ENCODE measurements at regions not wholly inside any gene's neighbourhood (a gene's known extent, or its start where the extent isn't known, plus 50 kb on each side); places are given as distances from the start of the nearest gene placed in this dataset.

- no peak overlapping the region for H3K27ac ChIP-seq (ENCODE audit: low read depth in 2 of 2, low read length in 1 of 2)
- H3K79me2 ChIP-seq (ENCODE audit: insufficient read depth): no peaks in the 10 kb centered on the region
- H3K4me1 ChIP-seq (ENCODE audit: control insufficient read depth in 1 of 2, insufficient read depth in 2 of 2, low read depth in 1 of 2, low read length in 1 of 2): no peaks in the 10 kb centered on the region
- no peak overlapping the region for H3K4me3 ChIP-seq (ENCODE audit: low read depth in 2 of 2, low read length in 1 of 2)
- H3F3A ChIP-seq (replicated peaks; ENCODE audit: insufficient read depth): no peaks in the 10 kb centered on the region
- no peak overlapping the region for H3K9ac ChIP-seq
- 66% methylated on average over 12 of the region's 12 CpGs for WGBS (ENCODE audit: low lambda C conversion rate)
- H2AFZ ChIP-seq (ENCODE audit: low read depth): no peak overlapping the region
- no peaks in the 10 kb centered on the region for H3K9me2 ChIP-seq
- H3K27me3 ChIP-seq (ENCODE audit: insufficient read depth): no peaks in the 10 kb centered on the region
- POLR2A ChIA-PET: interaction anchor here (1.4 kb wide), 1 partner anchor 9 kb away, joined by 4 read pairs; no protein-coding TSS in a partner anchor
- H3K9me3 ChIP-seq: no peaks in the 10 kb centered on the region
- no peak for DNase-seq
- TF ChIP-seq RFX5 (IDR thresholded peaks at IDR 0.05; ENCODE audit: low read length) (no peak), TAF1 (IDR thresholded peaks at IDR 0.05; ENCODE audit: borderline replicate concordance, low read depth, low read length) (no peak), GABPA (IDR thresholded peaks at IDR 0.05; ENCODE audit: low read depth) (no peak), EP300 (IDR thresholded peaks at IDR 0.05; ENCODE audit: borderline replicate concordance in 1 of 2, low read depth in 1 of 2, low read length in 1 of 2) (no peak), REST (IDR thresholded peaks at IDR 0.05; ENCODE audit: low read depth, low read length) (no peak), SIN3A (IDR thresholded peaks at IDR 0.05; ENCODE audit: borderline replicate concordance, low read depth, low read length) (no peak), MXI1 (IDR thresholded peaks at IDR 0.05; ENCODE audit: low read depth, low read length) (no peak), JUND (IDR thresholded peaks at IDR 0.05) (no peak), FOXJ3 (CRISPR knock-in tag; IDR thresholded peaks at IDR 0.05) (no peak), POLR2AphosphoS5 (IDR thresholded peaks at IDR 0.05; ENCODE audit: low read depth, low read length) (no peak), EZH2phosphoT487 (IDR thresholded peaks at IDR 0.05; ENCODE audit: borderline replicate concordance, low read depth) (no peak), CTCF (IDR thresholded peaks at IDR 0.05) (no peak), GATA2 (CRISPR knock-in tag; IDR thresholded peaks at IDR 0.05) (no peak), YY1 (IDR thresholded peaks at IDR 0.05; ENCODE audit: low read depth) (no peak), TCF12 (IDR thresholded peaks at IDR 0.05) (no peak), ZBTB33 (IDR thresholded peaks at IDR 0.05; ENCODE audit: borderline replicate concordance, low read depth) (no peak), CHD2 (IDR thresholded peaks at IDR 0.05; ENCODE audit: low read length, partially characterized antibody) (no peak)
- no peaks in the 10 kb centered on the region for H4K20me1 ChIP-seq (ENCODE audit: insufficient read depth)
- H3K36me3 ChIP-seq (replicated peaks in 1 of 2; ENCODE audit: control insufficient read depth in 1 of 2, insufficient read depth in 2 of 2, low read length in 1 of 2): no peaks in the 10 kb centered on the region
- H3K4me2 ChIP-seq: no peak overlapping the region
- CTCF ChIA-PET: interaction anchor here (1.7 kb wide), 1 partner anchor 8 kb away, joined by 7 read pairs; no protein-coding TSS in a partner anchor
These were observed 312.4 kb upstream of the RTL1 start for GRCh38 chr14:101215927-101216326.

All from SK-N-SH (cell line).